ENCODE measurements at regions not wholly inside any gene's neighbourhood (a gene's known extent, or its start where the extent isn't known, plus 50 kb on each side); places are given as distances from the start of the nearest gene placed in this dataset.

- DNase-seq = no peak
These were observed 53.0 kb upstream of the WWC1 start for GRCh38 chr5:168238463-168238862.

- DNase-seq = no peak
These were observed 52.1 kb upstream of the WWC1 start for GRCh38 chr5:168239325-168239724.
